HG03045 (cell line): ENCODE measurements at regions not wholly inside any gene's neighbourhood (a gene's known extent, or its start where the extent isn't known, plus 50 kb on each side); places are given as distances from the start of the nearest gene placed in this dataset.
A peak's percentile ranks its signal among the peaks of the same experiment; 100 is the strongest.

Source experiments
- ATAC-seq: cut with Tn5 transposase; IDR thresholded peaks from one replicate; pipeline ENCODE4 v1.9.1; 2021; ENCODE audit warnings: mild to moderate bottlenecking, moderate library complexity; ENCODE audit not compliant: unreplicated experiment

DNA sequence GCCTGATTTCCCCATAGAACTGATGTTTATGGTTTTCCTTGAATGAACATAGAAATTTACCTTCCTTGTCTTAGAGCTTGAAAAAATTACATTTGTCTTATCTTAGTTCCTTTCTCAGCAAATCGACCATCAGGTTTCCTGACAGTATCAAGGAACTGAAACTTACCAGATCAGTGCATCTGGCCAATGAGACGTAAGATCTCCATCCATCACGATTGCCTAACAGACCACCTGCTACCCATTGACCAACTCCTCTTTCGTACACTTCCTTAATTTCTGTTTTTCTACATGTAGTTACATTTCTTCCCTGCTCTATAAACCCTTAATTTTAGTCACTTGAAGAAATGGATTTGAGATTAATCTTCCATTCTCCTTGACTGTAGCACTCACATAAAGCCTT, 57.4 kb upstream of the TMPRSS15 start:
- ATAC-seq = no peak

DNA sequence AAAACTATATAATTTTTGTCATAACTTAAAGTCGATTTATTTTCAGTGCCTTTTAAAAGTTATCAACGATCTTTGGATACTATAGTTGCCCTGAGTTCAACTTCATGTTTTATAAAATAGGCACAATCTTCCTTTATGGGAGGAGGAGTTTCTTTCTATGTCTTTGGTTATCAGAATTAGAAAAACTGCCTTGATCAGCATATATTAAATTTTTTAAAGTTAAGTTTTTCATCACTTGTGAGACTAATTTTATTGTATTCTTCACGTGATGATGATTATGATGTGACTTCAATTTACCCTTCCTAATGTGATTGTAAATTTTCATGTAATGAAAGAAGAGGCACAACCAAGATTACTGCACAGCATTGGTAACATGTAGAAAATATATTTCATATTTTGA, 58.2 kb upstream of the TMPRSS15 start:
- no peak for ATAC-seq

DNA sequence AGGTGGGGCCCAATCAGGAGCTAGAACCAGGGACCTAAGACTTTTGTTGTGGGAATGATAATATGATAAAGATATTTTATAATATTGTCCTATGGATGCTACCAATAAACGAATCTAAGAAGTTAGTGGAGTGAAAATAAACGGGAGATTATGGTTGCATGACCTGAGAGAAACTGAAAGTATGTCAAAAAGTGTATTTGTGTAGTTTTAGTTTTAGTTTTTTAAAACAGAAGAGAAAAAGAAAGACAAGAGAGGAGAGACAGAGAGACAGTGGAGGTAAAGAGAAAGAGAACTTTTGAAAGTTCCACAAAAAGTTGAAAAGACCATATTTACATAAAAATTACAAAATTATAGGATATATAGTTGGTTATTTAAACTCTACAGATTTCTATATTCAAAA, 64.1 kb upstream of the TMPRSS15 start:
- ATAC-seq = peak; percentile 65

DNA sequence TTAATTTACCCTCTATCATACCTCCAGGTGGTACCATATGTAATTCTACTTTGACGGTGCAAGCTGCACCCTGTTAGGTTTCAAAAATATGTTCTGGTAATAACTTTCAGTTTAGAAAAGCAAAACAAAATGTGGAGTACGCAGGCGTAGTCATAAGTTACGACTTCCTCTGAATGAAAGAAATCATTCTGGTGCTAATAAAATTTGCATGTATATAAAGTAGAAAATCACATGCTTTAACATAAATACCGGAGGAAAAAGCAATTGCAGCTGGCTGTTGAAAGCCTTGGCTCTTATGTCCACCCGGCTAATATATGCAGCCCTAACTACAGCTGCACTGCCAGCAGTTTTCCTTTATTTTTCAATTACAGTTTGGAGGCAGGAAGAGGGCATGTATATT, 65.2 kb upstream of the TMPRSS15 start:
- ATAC-seq = no peak

DNA sequence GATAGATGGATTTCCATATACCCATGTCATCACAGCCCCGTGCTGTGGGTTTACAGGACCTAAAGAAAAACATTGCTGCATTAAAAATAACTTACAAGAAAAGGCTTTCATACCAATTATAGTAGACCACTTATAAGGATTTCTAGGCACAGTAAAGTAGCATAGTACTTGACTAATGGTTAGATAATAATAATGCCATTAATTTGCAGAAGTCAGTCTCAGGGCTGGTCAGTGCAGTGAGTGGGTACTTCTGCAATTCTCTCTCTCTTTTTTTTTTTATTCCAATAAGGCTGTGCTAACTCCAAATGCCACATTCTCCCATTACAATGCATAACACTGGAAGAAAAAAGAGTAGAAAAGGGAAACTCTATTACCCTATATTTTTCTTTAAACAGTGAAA, 73.1 kb upstream of the TMPRSS15 start:
- no peak for ATAC-seq

DNA sequence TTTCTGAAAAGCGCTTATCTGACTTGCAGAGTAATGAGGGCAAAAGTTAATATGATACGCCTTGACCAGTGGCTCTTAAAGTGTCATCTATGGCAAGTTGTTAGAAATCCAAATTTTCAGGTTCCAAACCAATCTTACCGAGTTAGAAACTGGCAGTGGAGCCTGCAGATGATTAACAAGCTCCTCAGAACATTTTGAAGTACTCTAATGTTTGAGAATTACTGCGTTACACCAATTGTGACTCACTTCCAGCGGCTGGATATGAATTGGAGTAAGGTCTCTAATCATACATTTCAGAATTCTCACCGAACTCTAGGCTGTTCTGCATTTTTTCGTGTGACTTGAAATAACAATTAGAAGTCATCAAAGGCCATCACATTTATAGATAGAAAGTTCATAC, 73.5 kb upstream of the TMPRSS15 start:
- no peak for ATAC-seq

DNA sequence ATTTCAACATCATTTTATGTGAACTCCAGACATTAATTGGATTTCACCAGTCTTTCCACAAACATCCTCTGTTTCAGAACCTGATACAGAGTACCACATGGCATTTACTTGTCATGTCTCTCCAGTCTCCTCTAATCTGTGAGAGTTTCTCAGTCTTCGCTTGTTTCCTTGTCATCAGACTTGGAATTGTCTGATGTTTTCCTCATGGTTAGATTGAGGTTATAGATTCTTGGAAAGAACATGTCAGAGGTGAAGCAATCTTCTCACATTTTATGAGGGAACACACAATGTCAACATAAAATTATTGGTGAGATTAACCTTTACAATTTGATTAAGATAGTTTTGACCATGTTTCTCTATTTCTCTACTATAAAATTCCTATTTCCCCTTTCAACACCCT, 74.9 kb upstream of the TMPRSS15 start:
- ATAC-seq = no peak

DNA sequence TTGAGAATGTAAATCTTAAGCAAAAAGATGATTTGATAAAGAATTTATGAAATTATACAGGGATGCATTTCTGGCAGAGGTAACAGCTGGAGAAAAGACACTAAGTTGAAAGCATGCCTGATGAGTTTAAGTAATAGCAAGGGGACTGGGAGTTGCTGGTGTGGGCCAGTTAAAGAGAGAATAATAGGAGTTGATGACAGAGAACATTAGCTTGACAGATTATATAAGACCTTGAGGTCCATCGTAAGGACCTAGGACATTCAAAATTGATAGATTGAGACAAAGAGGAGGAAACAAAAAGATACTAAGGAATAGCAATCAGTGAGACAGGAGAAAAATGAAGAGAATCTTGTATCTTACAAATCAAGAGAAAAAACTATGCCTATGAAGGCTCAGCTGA, 84.7 kb upstream of the TMPRSS15 start:
- ATAC-seq = no peak

DNA sequence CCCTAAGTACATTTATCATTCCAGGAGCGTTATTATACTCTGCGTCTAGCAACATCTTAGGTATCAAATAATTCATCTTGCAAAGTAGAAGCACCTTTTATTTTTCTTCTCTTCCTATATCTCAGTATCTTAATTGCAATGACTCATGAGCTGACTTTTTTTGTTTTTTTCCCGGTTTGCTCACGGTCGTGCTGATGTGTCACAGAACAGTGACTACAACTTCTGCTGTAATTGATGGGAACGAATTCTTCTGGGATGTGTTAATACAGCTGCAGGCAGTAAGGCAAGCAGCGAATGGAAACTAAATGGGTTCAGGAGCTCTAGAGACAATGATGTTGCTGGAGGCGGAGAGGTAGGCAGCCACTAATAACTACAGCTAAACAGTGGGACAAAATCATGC, 89.8 kb upstream of the TMPRSS15 start:
- no peak for ATAC-seq

DNA sequence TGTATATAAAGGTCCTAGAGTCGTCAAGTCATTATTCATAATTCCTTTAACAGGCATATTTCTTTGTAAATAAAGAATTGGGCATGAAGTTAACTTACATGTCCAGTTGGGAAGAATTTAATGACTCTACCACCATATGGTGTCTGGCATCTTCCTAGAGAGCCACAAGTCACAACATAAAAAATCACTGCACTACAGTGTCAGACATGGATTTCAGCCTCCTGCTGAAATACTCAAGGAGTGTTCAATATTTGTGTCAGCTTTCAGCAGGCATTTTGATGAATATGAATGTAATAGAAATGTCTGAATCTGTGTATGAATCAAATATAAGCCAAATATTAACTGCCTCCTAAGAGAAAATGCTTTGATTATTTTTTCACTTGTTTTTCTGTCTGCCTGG, 91.9 kb upstream of the TMPRSS15 start:
- no peak for ATAC-seq

DNA sequence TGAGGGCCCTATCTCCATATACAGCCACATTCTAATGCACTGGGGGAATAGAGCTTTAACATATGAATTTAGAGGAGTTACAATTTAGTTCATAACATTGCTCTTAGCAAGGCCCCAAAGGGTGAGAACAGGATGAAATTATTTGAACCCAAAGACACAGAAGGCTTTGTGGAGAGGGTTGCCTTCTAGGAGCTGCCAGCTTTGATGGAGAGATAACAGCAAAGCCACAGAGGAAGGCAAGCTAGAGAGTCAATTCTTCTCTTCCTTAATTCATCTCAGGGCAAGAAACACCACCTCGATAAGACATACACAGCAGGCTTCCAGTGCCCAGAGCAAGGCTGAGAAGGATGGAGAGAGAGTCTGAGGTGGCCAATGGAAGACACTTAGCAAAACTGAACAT, 94.8 kb upstream of the TMPRSS15 start:
- ATAC-seq = no peak

DNA sequence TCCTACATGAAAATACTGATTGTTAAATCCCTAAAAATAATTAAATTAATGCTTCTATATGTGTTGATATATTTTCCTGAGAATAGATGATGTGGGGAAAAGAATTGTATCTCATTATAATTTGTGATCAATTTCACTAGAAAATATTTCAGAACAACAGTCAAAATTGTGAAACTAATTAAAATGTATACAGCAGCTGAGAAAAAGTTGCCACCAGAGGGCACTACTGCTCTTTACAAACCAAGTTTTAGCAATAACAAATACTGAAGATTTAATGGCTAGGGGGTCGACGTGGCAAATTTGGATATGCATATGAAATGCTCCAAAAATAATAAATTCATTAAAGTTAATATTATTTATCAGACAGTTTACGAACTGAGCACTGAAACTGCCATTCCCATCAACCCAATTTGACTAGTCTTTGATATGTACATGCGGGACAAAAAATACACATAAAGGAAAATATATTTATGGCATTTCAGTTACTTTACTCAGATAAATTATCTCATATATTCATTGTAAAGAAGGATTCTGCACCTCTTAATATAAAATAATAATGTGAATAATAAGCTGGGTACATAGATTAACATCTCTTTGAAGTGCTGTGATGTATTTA, 96.3 kb upstream of the TMPRSS15 start:
- no peak for ATAC-seq

DNA sequence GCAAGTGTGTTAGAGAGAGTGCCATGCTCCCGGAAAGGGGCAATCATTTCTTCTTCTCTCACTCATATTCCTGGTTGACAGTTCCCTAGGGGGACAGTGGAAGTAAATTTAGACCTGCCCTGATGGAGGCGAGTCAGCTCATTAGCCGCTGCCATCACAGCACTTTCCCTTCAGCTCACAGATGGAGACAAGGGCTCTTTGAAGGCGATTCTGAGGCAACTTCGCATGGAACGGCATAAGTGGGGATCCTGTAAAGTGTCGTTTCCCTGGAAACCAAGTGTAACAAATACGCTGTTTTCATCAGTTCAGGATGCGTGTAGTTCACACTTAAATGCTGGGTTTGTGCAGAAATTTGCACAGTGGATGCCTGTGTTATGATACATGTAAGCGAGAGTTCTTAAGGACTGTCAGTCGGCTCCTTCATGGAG, 114.5 kb upstream of the TMPRSS15 start:
- ATAC-seq = no peak

DNA sequence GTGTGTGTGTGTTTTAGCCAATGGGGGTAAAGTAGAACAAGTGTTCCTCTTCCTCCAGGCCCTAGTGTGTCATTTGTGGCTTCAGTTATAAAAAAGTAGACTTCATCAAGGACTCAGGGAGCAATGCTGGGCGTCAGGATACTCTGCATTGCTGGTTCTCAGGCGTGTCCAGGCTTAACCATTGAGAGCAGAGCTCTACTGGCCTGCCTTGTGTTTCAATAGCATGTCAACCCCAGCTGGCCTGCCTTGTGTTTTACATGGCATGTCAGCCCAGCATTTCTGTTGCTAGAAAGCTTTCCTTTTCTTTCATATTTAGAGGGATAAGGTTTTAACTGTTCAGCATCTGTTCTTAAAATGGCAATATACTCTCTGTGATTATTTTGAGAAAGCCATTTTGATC, 117.6 kb upstream of the TMPRSS15 start:
- no peak for ATAC-seq

DNA sequence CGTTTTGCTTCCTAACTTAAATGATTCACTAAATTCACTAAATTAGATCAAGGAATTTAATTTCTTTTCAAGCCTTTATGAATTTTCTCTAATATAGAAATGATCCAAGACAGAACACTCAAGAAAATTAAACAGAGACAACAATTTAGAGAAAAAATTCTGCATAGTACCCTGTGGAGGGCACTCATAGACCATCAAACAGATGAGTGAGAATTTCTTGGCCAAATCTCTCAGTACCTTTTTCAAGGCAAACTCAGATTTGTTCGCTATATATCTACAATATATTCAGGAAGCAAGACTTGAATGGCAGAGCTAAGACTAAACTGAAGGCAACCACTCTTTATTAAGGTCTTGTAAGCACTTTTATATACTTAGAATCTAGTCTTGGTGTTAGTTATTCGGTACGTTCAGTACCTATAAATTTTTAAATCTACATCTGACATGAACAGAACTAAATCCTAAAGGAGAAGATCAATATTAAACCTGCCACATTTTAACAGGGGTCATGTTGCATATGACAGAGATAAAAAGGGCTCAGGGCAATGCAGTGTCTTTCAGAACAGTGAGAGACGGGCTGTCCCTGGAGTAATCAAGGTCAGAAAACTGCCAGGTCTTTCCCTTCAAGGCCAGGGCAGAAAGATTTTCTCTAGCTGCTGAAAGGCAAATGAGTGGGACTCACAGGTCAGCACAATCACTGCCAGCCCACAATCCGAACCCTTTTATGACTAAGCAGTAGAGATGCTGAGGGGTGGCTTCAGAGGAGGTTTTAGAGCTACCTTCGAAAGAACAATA, 118.8 kb upstream of the TMPRSS15 start:
- no peak for ATAC-seq

DNA sequence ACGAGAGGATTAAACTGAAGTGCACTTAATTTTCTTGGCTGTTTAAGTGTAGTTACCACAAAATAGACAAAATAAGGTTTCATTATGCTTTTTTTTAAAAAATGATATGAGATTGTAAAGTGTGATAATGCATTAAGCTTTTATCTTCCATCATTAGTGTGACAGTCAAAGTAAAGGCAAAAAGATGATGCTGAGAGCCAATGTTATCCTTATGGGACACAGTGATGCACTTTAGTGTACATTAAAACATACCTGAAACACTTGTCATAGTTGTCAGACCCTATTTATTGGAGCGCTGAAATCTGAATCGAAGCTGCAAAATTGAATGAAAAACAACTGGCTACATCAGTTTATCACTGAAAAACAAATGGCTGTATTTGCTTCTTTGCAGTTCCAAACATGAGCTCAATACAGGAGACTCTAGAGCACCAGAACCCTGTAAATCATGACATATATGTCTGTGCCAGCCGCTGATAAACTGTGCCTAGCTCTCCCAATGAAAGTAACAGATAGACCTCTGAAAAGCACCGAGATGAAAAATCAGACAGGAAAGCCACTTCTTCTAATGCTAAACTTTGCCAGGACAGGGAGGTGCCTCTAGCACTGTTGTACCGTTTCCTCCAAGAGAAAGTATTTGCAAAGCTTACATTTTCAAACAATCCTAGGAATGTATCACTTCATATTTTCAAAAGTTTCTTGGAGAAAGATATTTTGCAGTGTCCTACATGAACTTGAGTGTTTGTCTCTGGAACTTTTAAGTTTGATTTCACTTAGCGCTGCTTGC, 120.7 kb upstream of the TMPRSS15 start:
- ATAC-seq = no peak

DNA sequence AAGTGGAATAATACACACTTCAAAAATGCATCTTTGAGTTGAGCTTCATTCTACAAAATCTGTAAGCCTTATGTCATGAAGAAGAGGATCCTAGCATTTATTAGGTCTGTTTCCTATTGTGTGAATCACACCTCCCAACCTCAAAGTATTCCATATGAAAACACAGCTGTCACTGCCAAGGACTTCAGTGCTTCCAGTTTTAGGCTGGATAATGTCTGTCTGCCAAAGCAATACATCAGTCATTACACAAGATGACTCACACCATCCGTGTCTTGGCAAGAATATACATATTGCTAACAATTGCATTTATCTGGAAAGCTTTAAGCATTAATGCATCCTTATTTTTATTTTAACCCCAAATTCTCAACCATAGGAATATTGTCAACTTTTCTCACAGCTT, 125.7 kb upstream of the TMPRSS15 start:
- ATAC-seq = no peak

DNA sequence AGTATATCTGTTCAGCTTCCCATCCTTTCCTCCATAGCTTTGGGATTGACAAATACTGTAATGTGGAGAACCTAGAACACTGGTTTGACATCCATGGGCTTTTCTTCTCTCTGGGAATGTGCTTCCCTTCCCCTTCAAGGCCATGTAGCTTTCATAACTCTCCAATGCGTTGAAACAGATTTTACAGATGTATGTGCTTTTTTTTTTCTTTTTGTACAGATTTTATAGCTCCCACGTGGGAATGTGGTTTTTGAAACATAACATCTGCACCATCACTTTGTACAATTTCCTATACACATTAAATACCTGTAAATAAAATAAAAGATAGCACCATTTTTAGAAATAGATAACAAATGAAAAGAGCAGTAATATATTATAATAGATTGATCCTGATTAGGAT, 138.5 kb upstream of the TMPRSS15 start:
- ATAC-seq = no peak

DNA sequence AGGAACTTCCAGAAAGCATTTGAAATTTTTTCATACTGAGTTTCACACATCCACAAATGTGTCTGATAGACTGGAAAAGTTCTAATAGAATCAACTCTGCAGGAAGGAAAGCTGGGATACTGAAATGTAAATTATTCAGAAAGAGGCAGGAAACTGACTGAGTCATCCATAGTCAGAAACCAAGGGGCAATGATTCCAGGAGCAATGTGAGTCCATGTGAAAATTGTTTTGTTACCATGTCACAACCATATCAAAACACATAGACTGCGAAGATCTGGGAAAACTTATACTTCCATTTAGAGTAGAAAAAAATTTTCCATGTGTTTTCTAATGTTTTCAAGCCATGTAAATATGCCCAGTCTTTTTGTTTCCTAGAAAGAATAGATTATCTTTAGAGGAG, 142.3 kb upstream of the TMPRSS15 start:
- no peak for ATAC-seq

DNA sequence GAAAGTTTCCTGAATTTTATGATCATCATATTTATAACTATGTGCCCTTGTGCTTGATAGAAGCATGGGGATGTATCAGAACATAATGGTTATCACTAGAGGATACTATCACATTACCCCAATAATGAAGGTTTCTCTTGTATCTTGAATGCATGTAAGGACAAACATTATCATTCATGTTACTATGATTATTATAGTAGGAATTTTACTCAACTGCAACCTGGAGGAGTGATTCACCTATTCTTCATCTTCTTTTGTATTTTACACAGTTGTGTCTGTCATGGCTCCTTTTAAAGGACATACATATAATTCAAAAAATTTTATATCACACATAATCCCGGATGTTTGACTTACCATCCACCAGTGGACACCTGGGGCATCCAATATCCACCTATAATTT, 143.8 kb upstream of the TMPRSS15 start:
- ATAC-seq = no peak

DNA sequence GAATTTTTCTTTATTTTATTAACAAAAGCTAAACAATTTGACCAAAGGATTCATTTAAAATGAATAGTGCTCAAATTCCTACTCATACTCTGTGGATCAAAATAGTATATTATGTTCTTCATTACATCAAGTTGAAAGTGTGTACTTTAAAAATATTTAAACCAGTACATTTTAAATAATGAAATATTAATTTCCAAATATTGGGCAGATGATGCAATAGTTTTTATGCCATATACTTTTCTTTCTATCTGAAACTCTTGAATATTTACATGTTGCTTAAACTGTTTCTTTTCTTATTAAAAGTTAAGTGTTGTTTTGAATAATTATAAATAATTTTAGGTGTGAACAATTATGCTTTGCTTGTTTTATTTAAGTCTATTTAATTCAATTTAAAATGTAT, 144.7 kb upstream of the TMPRSS15 start:
- ATAC-seq = no peak
